Activated T-cell treated with anti-CD3 and anti-CD28 coated beads for 4 hours (primary cell): ENCODE measurements at regions not wholly inside any gene's neighbourhood (a gene's known extent, or its start where the extent isn't known, plus 50 kb on each side); places are given as distances from the start of the nearest gene placed in this dataset.

ENCODE experiments used
- DNase-seq: peaks from one replicate; pipeline ENCODE4 v3.0.0-alpha.2; 2020

DNA sequence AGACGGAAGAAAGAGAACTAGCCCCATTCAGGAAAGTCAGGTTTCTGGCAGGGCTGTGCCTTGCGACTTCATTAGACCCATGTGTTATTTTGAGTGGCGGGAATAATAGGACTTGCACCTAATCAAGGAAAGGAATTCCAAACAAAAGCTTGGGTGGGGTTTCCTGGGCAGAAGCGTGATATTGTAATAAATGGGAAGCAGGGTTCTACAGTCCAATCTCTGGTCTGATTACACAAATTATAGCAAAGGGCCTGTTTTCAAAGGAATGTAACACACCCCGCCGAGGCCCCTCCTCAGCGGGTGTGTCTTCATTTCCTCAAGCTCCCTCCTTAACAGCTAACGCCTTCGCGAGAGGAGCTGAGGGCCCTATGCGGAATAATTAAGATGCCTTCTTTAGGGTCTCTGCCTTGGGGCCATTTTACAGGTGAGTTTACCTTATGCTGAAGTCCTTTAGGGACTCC, 396.0 kb upstream of the C2CD4B start:
- no peak for DNase-seq

DNA sequence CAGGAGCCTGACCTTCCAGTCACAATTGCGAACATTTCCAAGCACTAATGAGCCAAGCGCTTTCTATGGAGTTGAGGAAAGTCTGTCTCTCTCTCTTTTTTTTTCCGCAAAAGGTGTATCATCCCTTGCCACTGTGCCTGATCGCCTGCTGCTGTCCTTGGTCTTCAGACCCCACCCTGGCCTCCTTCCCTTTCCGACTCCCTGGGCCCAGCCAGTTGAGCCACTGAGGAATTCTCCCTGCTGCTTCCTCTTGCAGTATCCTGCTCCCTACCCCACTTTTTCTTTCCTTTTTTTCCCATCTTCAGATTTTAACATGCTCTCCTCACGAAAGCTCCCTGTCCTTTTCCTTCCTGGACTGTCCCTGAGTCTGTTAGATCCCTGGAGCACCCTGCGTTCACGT, 396.5 kb upstream of the C2CD4B start:
- DNase-seq: no peak

GRCh38 chr15:62564886-62565633, 400.0 kb upstream of the C2CD4B start:
- DNase-seq: no peak

DNA sequence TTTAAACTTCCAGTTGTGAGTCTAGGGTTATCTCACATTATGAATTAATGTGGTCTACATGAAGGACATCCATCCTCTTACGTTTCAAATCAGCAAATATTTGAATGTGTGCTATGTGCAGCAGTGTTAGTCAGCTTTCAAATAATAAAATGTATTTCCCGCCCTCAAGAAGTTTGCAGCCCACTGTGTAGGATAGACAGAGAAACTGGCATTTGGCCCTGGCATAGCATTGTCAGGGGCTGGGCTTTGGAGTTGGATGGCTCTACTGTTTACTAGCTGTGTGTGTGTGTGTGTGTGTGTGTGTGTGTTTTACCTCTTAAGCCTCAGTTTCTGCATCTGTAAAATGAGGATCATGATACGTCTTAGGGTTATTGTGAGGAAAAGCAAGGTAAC, 400.5 kb upstream of the C2CD4B start:
- no peak for DNase-seq

- no peak for DNase-seq
These were observed 401.2 kb upstream of the C2CD4B start for GRCh38 chr15:62566248-62566647.

- no peak for DNase-seq
These were observed 402.4 kb upstream of the C2CD4B start for GRCh38 chr15:62567501-62567900.

GRCh38 chr15:62568004-62568403, 402.9 kb upstream of the C2CD4B start:
- DNase-seq: no peak

DNA sequence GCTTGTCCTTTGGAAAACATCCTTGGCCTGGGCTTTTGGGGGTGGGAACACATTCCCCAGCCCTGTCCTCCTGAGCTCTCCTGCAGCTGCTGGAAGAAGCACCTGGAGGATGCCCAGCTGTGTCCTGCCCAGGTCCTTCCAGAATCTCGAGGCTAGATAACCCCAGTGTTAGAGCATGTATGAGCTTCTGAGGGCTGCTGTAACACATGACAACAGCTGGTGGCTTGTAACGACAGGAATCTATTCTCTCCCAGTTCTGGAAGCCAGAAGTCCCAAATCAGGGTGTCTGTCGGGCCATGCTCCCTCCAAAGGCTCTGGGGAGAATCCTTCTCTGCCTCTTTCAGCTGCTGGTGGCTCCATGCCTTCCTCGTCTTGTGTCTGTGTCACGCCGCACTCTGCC, 403.6 kb upstream of the C2CD4B start:
- DNase-seq: no peak

GRCh38 chr15:62569460-62570404, 404.6 kb upstream of the C2CD4B start:
- DNase-seq: no peak

GRCh38 chr15:62570405-62570783, 405.3 kb upstream of the C2CD4B start:
- DNase-seq: no peak

DNA sequence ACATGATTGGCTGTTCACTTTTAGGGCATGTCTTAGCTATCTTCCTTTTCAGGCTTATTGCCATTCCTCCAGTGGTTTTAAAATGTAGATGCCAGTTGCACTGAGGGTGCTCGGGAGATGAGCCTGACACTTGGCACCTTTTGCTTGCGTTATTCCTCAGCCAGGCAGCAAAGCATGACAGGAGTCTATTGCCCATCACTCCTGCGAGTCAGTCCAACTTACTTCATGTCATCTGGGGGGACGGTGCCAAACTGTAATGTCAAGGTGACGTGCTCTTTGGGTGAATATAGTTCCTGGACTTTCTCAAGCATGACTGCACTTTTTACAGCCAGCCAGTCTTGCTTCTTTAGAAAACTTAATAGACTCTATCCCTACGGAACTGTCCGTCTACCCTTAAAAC, 406.0 kb upstream of the C2CD4B start:
- no peak for DNase-seq

DNA sequence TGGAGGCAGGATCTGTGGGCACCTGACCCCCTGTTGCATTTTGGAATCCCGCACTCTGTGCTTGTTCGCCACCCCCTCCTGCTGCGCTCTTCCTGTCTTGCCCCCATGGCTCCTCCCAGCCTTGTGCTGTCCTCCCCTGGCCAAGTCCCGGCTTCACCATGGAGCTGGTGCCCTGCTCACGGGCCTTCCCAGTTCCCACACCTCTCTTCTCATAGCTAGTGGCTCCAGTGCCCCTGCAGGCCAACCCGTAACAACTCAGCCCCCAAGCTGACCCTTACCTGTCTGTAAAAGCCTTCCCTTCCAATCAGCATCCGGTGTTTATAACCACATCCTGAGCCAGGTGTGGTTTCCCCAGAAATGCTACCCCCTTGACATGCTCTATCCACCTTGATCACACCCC, 407.7 kb upstream of the C2CD4B start:
- DNase-seq: no peak

- no peak for DNase-seq
These were observed 408.8 kb upstream of the C2CD4B start for GRCh38 chr15:62573876-62574275.

DNA sequence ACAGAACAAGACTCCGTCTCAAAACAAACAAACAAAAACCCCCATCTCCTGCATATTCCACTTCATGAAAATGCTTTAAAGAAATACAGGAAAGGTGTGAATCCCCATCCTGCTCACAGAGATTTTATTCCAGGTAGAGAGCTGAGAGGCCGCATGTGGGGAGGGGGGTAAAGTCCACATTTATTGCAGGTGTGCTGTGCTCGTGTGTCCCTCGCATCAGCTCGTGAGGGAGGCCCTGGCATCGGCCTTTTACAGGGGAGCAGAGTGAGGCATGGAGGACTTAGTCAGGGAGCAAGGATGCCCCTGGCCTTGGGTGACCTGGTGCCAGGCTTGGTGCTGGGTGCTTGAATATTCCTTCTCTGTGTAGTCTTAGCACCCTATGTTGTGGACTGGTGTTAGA, 413.5 kb upstream of the C2CD4B start:
- DNase-seq: no peak

GRCh38 chr15:62578960-62579359, 413.9 kb upstream of the C2CD4B start:
- DNase-seq: no peak

DNA sequence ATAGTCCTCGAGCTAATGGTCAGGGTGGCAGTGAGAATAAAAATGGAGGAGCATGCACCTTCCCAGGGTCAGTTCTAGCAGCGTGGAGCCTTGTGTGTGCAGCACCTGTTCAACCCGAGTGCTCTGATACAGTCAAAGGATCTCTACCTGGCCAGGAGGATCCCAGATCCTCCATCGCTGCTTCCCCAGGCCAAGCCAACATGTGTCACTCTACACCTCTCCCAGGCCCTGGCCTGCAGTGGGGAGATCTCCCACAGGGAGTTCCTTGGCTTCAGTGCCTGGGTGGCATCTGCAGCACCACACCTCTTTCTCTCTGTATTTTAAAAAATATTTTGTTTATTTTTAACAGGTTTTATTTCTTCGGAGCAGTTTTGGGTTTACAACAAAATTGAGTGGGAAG, 414.8 kb upstream of the C2CD4B start:
- no peak for DNase-seq

GRCh38 chr15:62582580-62582979, 417.5 kb upstream of the C2CD4B start:
- no peak for DNase-seq

- no peak for DNase-seq
These were observed 419.5 kb upstream of the C2CD4B start for GRCh38 chr15:62584301-62585235.

- no peak for DNase-seq
These were observed 424.0 kb upstream of the C2CD4B start for GRCh38 chr15:62588938-62589670.

GRCh38 chr15:62591842-62592838, 427.1 kb upstream of the C2CD4B start:
- no peak for DNase-seq

GRCh38 chr15:62592920-62593319, 427.8 kb upstream of the C2CD4B start:
- no peak for DNase-seq
